Nephron progenitor cell (in vitro differentiated cells): ENCODE measurements at regions not wholly inside any gene's neighbourhood (a gene's known extent, or its start where the extent isn't known, plus 50 kb on each side); places are given as distances from the start of the nearest gene placed in this dataset.

ENCODE experiments used
- DNase-seq: peaks from one replicate; pipeline ENCODE4 v3.0.0; 2021
- H3K27ac Mint-ChIP-seq: 2 replicates; pipeline ENCODE4 v1.8.0; 2021; ENCODE audit warnings: mild to moderate bottlenecking, moderate library complexity, mixed read lengths
- H3K27me3 Mint-ChIP-seq: 2 replicates; pipeline ENCODE4 v1.8.0; 2021; ENCODE audit warnings: mild to moderate bottlenecking, low read depth, mixed read lengths; ENCODE audit not compliant: poor library complexity
- H3K36me3 Mint-ChIP-seq: 2 replicates; pipeline ENCODE4 v1.8.0; 2021; ENCODE audit warnings: low read depth, mixed read lengths
- H3K4me1 Mint-ChIP-seq: 2 replicates; pipeline ENCODE4 v1.8.0; 2021; ENCODE audit warnings: mixed read lengths
- H3K4me3 Mint-ChIP-seq: 2 replicates; pipeline ENCODE4 v1.8.0; 2021; ENCODE audit warnings: mild to moderate bottlenecking, moderate library complexity, mixed read lengths
- H3K9me3 Mint-ChIP-seq: 2 replicates; pipeline ENCODE4 v1.8.0; 2021; ENCODE audit warnings: mild to moderate bottlenecking, moderate library complexity, mixed read lengths
- TF ChIP-seq, protein P1 (sequence below): fragments of 200-600 bp; sonication (generic); IDR thresholded peaks from 2 replicates; pipeline ENCODE4 v1.5.0; 2021; ENCODE audit warnings: antibody characterized with exemption

GRCh38 chr2:58974881-58975280 is 733.8 kb upstream of the FANCL start:
- no peak for DNase-seq
- no peaks in the 10 kb centered on the region for H3K36me3 Mint-ChIP-seq
- H3K4me3 Mint-ChIP-seq = no peak overlapping the region
- H3K9me3 Mint-ChIP-seq = no peaks in the 10 kb centered on the region
- H3K4me1 Mint-ChIP-seq = peaks cover 13% of the 10 kb centered on the region
- no peak overlapping the region for H3K27ac Mint-ChIP-seq
- TF ChIP-seq, protein P1, sequence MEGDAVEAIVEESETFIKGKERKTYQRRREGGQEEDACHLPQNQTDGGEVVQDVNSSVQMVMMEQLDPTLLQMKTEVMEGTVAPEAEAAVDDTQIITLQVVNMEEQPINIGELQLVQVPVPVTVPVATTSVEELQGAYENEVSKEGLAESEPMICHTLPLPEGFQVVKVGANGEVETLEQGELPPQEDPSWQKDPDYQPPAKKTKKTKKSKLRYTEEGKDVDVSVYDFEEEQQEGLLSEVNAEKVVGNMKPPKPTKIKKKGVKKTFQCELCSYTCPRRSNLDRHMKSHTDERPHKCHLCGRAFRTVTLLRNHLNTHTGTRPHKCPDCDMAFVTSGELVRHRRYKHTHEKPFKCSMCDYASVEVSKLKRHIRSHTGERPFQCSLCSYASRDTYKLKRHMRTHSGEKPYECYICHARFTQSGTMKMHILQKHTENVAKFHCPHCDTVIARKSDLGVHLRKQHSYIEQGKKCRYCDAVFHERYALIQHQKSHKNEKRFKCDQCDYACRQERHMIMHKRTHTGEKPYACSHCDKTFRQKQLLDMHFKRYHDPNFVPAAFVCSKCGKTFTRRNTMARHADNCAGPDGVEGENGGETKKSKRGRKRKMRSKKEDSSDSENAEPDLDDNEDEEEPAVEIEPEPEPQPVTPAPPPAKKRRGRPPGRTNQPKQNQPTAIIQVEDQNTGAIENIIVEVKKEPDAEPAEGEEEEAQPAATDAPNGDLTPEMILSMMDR = no peak
- peaks cover 2% of the 10 kb centered on the region for H3K27me3 Mint-ChIP-seq

- no peak overlapping the region for H3K27ac Mint-ChIP-seq
These were observed 733.3 kb upstream of the FANCL start for GRCh38 chr2:58974426-58974825.

GRCh38 chr2:58973811-58974281 is 732.7 kb upstream of the FANCL start:
- Mint-ChIP-seq H3K27me3 (peaks cover 2% of the 10 kb centered on the region), H3K4me1 (peaks cover 13% of the 10 kb centered on the region), H3K36me3 (no peaks in the 10 kb centered on the region), H3K27ac (no peak overlapping the region), H3K9me3 (no peaks in the 10 kb centered on the region), H3K4me3 (no peak overlapping the region)
- TF ChIP-seq, protein P1 = no peak
- DNase-seq = peak; percentile 12

More at GRCh38 chr2:58974426-58974825, 733.3 kb upstream of the FANCL start:
- no peak overlapping the region for H3K4me3 Mint-ChIP-seq
- peaks cover 2% of the 10 kb centered on the region for H3K27me3 Mint-ChIP-seq
- DNase-seq = no peak
- TF ChIP-seq, protein P1 = no peak
- no peaks in the 10 kb centered on the region for H3K9me3 Mint-ChIP-seq
- no peaks in the 10 kb centered on the region for H3K36me3 Mint-ChIP-seq
- peaks cover 13% of the 10 kb centered on the region for H3K4me1 Mint-ChIP-seq

GRCh38 chr2:58972737-58973136 is 731.6 kb upstream of the FANCL start:
- H3K27ac Mint-ChIP-seq = no peak overlapping the region
- no peak overlapping the region for H3K4me3 Mint-ChIP-seq
- peaks cover 13% of the 10 kb centered on the region for H3K4me1 Mint-ChIP-seq

DNA sequence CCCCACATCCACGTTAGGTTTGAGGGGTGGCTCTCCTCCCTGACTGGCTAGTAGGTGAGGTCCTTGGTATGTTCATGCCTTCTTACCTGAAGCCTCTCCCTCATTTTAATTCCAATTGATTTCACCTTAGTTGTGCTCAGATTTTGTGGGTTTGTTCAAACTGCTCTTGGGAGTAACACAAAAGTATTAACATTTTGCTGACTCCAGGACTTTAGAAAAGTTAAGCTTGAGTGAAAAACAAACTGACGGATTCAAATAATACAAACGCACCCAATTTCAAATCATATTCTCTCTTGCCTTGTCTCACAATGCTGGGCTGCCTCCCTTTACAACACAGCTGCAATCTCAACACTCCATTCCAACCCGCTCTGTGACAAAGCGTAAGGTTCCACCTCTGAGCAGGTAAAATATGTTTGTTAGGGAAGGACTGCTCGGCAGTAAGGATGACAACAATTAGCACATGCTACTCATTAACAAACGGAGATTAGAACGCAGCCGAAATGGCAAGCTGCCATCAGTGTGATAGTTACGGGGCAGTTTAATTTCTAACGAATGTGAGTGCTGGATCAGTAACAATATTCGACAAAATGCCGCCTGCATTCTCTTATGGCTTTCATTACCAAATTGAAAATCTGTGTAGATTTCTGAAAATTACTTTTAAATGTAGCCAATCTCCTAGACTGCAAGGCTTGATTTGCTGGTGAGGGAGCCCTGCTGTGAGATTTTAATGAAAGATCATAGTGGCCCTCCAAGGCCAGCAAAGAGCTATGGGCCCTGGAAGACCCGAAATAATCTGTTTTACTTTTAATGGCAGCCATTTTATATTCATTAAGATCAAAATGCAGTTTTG is 730.6 kb upstream of the FANCL start:
- Mint-ChIP-seq H3K36me3 (no peaks in the 10 kb centered on the region), H3K9me3 (no peaks in the 10 kb centered on the region), H3K4me1 (peaks cover 13% of the 10 kb centered on the region), H3K4me3 (no peak overlapping the region), H3K27ac (no peak overlapping the region), H3K27me3 (peaks cover 2% of the 10 kb centered on the region)
- TF ChIP-seq, protein P1 = no peak
- no peak for DNase-seq

More at GRCh38 chr2:58972737-58973136, 731.6 kb upstream of the FANCL start:
- TF ChIP-seq, protein P1 = no peak
- no peak for DNase-seq
- Mint-ChIP-seq H3K36me3 (no peaks in the 10 kb centered on the region), H3K27me3 (peaks cover 2% of the 10 kb centered on the region), H3K9me3 (no peaks in the 10 kb centered on the region)
